ENCODE measurements at regions not wholly inside any gene's neighbourhood (a gene's known extent, or its start where the extent isn't known, plus 50 kb on each side); places are given as distances from the start of the nearest gene placed in this dataset.
A peak's percentile ranks its signal among the peaks of the same experiment; 100 is the strongest.

DNA sequence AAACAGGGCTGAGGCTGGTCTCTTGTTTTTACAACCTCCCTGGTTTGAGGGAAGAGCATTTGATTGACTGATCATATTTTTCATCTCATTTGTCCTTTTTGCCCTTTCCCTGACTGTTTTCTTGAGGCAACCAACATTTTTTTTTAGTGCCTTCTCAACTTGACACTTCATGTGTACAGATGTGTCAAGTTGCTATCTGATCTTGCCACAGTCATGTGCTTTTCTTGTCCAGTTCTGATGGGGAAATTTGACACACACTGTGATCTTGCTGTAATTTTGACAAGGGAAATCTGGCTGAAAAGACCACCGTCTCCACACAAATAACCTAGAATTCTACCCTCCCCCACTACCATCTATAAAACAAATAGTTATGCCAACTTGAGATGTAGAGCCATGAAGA lies 329.6 kb downstream of the KCTD12 start:
- Histone ChIP-seq H3K4me2 (no peak overlapping the region), H4K20me1 (no peaks in the 10 kb centered on the region), H3K36me3 (no peaks in the 10 kb centered on the region), H3K4me1 (no peaks in the 10 kb centered on the region), H3K9ac (no peak overlapping the region), H3K9me3 (no peaks in the 10 kb centered on the region), H3K27me3 (no peaks in the 10 kb centered on the region), H3K27ac (no peak overlapping the region), H3K4me3 (no peak overlapping the region)
- TF ChIP-seq Cebpa-rat (IDR thresholded peaks at IDR 0.05), result no peak

GRCh38 chr13:76552807-76553206 lies 333.4 kb downstream of the KCTD12 start:
- H3K4me2 ChIP-seq, result no peak overlapping the region
- TF ChIP-seq Cebpa-rat (IDR thresholded peaks at IDR 0.05), result no peak
- H3K27ac ChIP-seq, result no peak overlapping the region
- H3K4me3 ChIP-seq, result no peak overlapping the region
- H3K9me3 ChIP-seq, result no peaks in the 10 kb centered on the region
- no peaks in the 10 kb centered on the region for H3K27me3 ChIP-seq
- no peaks in the 10 kb centered on the region for H3K4me1 ChIP-seq
- no peak overlapping the region for H3K9ac ChIP-seq
- H3K36me3 ChIP-seq, result no peaks in the 10 kb centered on the region
- H4K20me1 ChIP-seq, result no peaks in the 10 kb centered on the region

GRCh38 chr13:76552041-76552772 lies 334.0 kb downstream of the KCTD12 start:
- no peaks in the 10 kb centered on the region for H4K20me1 ChIP-seq
- TF ChIP-seq Cebpa-rat (IDR thresholded peaks at IDR 0.05), result no peak
- no peak overlapping the region for H3K9ac ChIP-seq
- H3K27ac ChIP-seq, result no peak overlapping the region
- no peak overlapping the region for H3K4me2 ChIP-seq
- H3K4me3 ChIP-seq, result no peak overlapping the region
- H3K36me3 ChIP-seq, result no peaks in the 10 kb centered on the region
- no peaks in the 10 kb centered on the region for H3K9me3 ChIP-seq
- H3K4me1 ChIP-seq, result no peaks in the 10 kb centered on the region
- H3K27me3 ChIP-seq, result no peaks in the 10 kb centered on the region

- Histone ChIP-seq H3K36me3 (no peaks in the 10 kb centered on the region), H3K9me3 (no peaks in the 10 kb centered on the region), H3K27me3 (no peaks in the 10 kb centered on the region), H3K4me2 (no peak overlapping the region), H3K4me3 (no peak overlapping the region), H3K9ac (no peak overlapping the region), H3K4me1 (no peaks in the 10 kb centered on the region), H3K27ac (no peak overlapping the region), H4K20me1 (no peaks in the 10 kb centered on the region)
- TF ChIP-seq Cebpa-rat (IDR thresholded peaks at IDR 0.05), result no peak
These were observed 344.0 kb downstream of the KCTD12 start for GRCh38 chr13:76542176-76542575.

- no peaks in the 10 kb centered on the region for H3K27me3 ChIP-seq
- TF ChIP-seq Cebpa-rat (IDR thresholded peaks at IDR 0.05), result no peak
- no peaks in the 10 kb centered on the region for H3K4me1 ChIP-seq
- no peaks in the 10 kb centered on the region for H4K20me1 ChIP-seq
- no peak overlapping the region for H3K4me3 ChIP-seq
- 0 out of 2 replicates have a peak, but pooled peaks cover 4% of the 10 kb centered on the region for H3K9me3 ChIP-seq
- no peak overlapping the region for H3K9ac ChIP-seq
- H3K36me3 ChIP-seq, result no peaks in the 10 kb centered on the region
- no peak overlapping the region for H3K4me2 ChIP-seq
- no peak overlapping the region for H3K27ac ChIP-seq
These were observed 348.2 kb downstream of the KCTD12 start for GRCh38 chr13:76538004-76538403.

- Histone ChIP-seq H3K9me3 (0 out of 2 replicates have a peak, but pooled peaks cover 4% of the 10 kb centered on the region), H3K4me3 (no peak overlapping the region), H3K4me1 (no peaks in the 10 kb centered on the region), H3K9ac (no peak overlapping the region), H3K4me2 (no peak overlapping the region), H4K20me1 (no peaks in the 10 kb centered on the region), H3K27me3 (no peaks in the 10 kb centered on the region), H3K27ac (no peak overlapping the region), H3K36me3 (no peaks in the 10 kb centered on the region)
- TF ChIP-seq Cebpa-rat (IDR thresholded peaks at IDR 0.05), result no peak
These were observed 353.0 kb downstream of the KCTD12 start for GRCh38 chr13:76533251-76533650.

GRCh38 chr13:76527041-76527440 lies 359.2 kb downstream of the KCTD12 start:
- Histone ChIP-seq H3K9ac (no peak overlapping the region), H3K4me3 (no peak overlapping the region), H3K36me3 (no peaks in the 10 kb centered on the region), H3K27me3 (no peaks in the 10 kb centered on the region), H3K9me3 (no peaks in the 10 kb centered on the region), H3K4me1 (peaks cover 4% of the 10 kb centered on the region; the same call in 1 of the 2 replicates), H4K20me1 (no peaks in the 10 kb centered on the region), H3K27ac (no peak overlapping the region), H3K4me2 (no peak overlapping the region)
- TF ChIP-seq Cebpa-rat (IDR thresholded peaks at IDR 0.05), result no peak

- no peaks in the 10 kb centered on the region for H4K20me1 ChIP-seq
- no peak overlapping the region for H3K4me2 ChIP-seq
- no peaks in the 10 kb centered on the region for H3K36me3 ChIP-seq
- H3K27me3 ChIP-seq, result no peaks in the 10 kb centered on the region
- no peak overlapping the region for H3K9ac ChIP-seq
- no peak overlapping the region for H3K4me3 ChIP-seq
- no peak for TF ChIP-seq Cebpa-rat (IDR thresholded peaks at IDR 0.05)
- H3K4me1 ChIP-seq, result peaks cover 6% of the 10 kb centered on the region; the same call in 1 of the 2 replicates
- H3K27ac ChIP-seq, result no peak overlapping the region
- no peaks in the 10 kb centered on the region for H3K9me3 ChIP-seq
These were observed 362.4 kb downstream of the KCTD12 start for GRCh38 chr13:76523740-76524340.

DNA sequence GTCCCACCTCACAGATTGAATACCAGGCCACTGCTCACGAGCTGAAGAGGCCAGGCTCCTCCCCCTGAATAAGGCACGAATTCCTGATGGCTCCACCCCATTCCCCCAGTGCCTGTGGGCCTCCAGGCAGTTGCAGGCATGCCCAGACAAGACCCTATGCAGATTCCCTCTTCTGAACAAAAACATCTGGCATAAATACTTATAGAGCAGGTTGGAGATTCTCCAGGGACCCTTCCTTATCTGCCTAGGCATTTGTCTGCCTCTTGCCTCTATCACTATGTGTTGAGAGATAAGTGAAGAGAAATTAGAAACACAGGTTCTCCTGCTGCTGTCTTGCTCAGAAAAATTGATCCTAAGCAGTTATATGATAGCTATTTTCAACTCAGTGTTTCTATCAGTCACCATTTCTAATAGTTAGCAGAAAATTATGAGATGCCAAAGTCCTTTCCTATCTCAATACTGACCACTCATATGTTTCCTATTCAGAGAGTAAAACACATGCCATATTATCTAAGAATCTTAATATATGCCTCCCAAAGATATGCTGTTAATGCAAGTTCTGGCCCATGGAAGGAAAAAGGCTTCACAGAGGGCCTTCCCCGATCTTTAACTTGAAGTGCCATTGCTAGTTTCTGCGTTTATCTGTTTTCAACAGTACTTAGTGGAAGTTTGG lies 364.0 kb downstream of the KCTD12 start:
- Histone ChIP-seq H3K4me2 (0 out of 2 replicates have a peak overlapping the region, but pooled peaks have one; percentile 13), H3K9me3 (no peaks in the 10 kb centered on the region), H3K4me1 (peaks cover 6% of the 10 kb centered on the region; the same call in 1 of the 2 replicates), H3K36me3 (no peaks in the 10 kb centered on the region), H4K20me1 (no peaks in the 10 kb centered on the region), H3K27ac (peak overlapping the region; percentile 46), H3K9ac (no peak overlapping the region), H3K27me3 (no peaks in the 10 kb centered on the region), H3K4me3 (no peak overlapping the region)
- TF ChIP-seq Cebpa-rat (IDR thresholded peaks at IDR 0.05), result no peak

- H3K4me3 ChIP-seq, result no peak overlapping the region
- no peak overlapping the region for H3K27ac ChIP-seq
- H3K4me2 ChIP-seq, result no peak overlapping the region
- no peak overlapping the region for H3K9ac ChIP-seq
- H3K9me3 ChIP-seq, result no peaks in the 10 kb centered on the region
- no peaks in the 10 kb centered on the region for H4K20me1 ChIP-seq
- no peaks in the 10 kb centered on the region for H3K36me3 ChIP-seq
- no peak for TF ChIP-seq Cebpa-rat (IDR thresholded peaks at IDR 0.05)
- H3K4me1 ChIP-seq, result peaks cover 6% of the 10 kb centered on the region; the same call in 1 of the 2 replicates
- H3K27me3 ChIP-seq, result no peaks in the 10 kb centered on the region
These were observed 366.5 kb downstream of the KCTD12 start for GRCh38 chr13:76519685-76520084.

Measured in BLaER1 (cell line).